NCI-H82 (cell line): ENCODE measurements at regions not wholly inside any gene's neighbourhood (a gene's known extent, or its start where the extent isn't known, plus 50 kb on each side); places are given as distances from the start of the nearest gene placed in this dataset.
"Not testable (repeated sequence)": the region's sequence is repeated elsewhere in the genome, so short reads cannot be mapped to it uniquely, and the experiment has no call there.

Experiments used
- DNase-seq: peaks from one replicate; lab custom pipeline; 2025; lab: John Stamatoyannopoulos, UW

GRCh38 chr11:91047882-91048281 lies 825.0 kb upstream of the CHORDC1 start:
- DNase-seq: no peak

GRCh38 chr11:91046261-91046660 lies 823.4 kb upstream of the CHORDC1 start:
- DNase-seq: no peak

GRCh38 chr11:91041626-91042025 lies 818.8 kb upstream of the CHORDC1 start:
- DNase-seq: no peak

GRCh38 chr11:91023731-91024130 lies 800.9 kb upstream of the CHORDC1 start:
- DNase-seq: peak; percentile 17

GRCh38 chr11:91011503-91011902 lies 788.7 kb upstream of the CHORDC1 start:
- no peak for DNase-seq

- DNase-seq: no peak
These were observed 782.6 kb upstream of the CHORDC1 start for GRCh38 chr11:91005458-91005857.

- no peak for DNase-seq
These were observed 774.4 kb upstream of the CHORDC1 start for GRCh38 chr11:90997241-90997640.

GRCh38 chr11:90972159-90972558 lies 749.3 kb upstream of the CHORDC1 start:
- not testable (repeated sequence) for DNase-seq

- peak; percentile 2 for DNase-seq
These were observed 725.1 kb upstream of the CHORDC1 start for GRCh38 chr11:90947930-90948329.

GRCh38 chr11:90930252-90930651 lies 707.4 kb upstream of the CHORDC1 start:
- DNase-seq: no peak

GRCh38 chr11:90919332-90919731 lies 696.5 kb upstream of the CHORDC1 start:
- DNase-seq: no peak

GRCh38 chr11:90916706-90917105 lies 693.9 kb upstream of the CHORDC1 start:
- no peak for DNase-seq

GRCh38 chr11:90913131-90913668 lies 690.4 kb upstream of the CHORDC1 start:
- no peak for DNase-seq

- no peak for DNase-seq
These were observed 689.8 kb upstream of the CHORDC1 start for GRCh38 chr11:90912631-90913030.

GRCh38 chr11:90911192-90911591 lies 688.3 kb upstream of the CHORDC1 start:
- DNase-seq: no peak

GRCh38 chr11:90908074-90908473 lies 685.2 kb upstream of the CHORDC1 start:
- no peak for DNase-seq

GRCh38 chr11:90895850-90896249 lies 673.0 kb upstream of the CHORDC1 start:
- DNase-seq: no peak

GRCh38 chr11:90890347-90890746 lies 667.5 kb upstream of the CHORDC1 start:
- no peak for DNase-seq

- no peak for DNase-seq
These were observed 661.3 kb upstream of the CHORDC1 start for GRCh38 chr11:90884181-90884580.

- peak; percentile 73 for DNase-seq
These were observed 652.1 kb upstream of the CHORDC1 start for GRCh38 chr11:90874986-90875385.

- no peak for DNase-seq
These were observed 651.4 kb upstream of the CHORDC1 start for GRCh38 chr11:90874281-90874680.

- DNase-seq: no peak
These were observed 644.6 kb upstream of the CHORDC1 start for GRCh38 chr11:90867416-90867815.

- DNase-seq: no peak
These were observed 633.9 kb upstream of the CHORDC1 start for GRCh38 chr11:90856790-90857189.

GRCh38 chr11:90855531-90855930 lies 632.7 kb upstream of the CHORDC1 start:
- DNase-seq: no peak

GRCh38 chr11:90851196-90851595 lies 628.3 kb upstream of the CHORDC1 start:
- no peak for DNase-seq
